Immature natural killer cell (primary cell): ENCODE measurements at regions not wholly inside any gene's neighbourhood (a gene's known extent, or its start where the extent isn't known, plus 50 kb on each side); places are given as distances from the start of the nearest gene placed in this dataset.
"Not testable (repeated sequence)": the region's sequence is repeated elsewhere in the genome, so short reads cannot be mapped to it uniquely, and the experiment has no call there.

Experiments used
- DNase-seq, 3 donors: peaks; one replicate each; pipeline ENCODE4 v3.0.0; 2022; ENCODE audit warnings: mixed read lengths in 1 of 3
- H3K27ac Mint-ChIP-seq, 6 donors: one replicate each; pipeline ENCODE4 v1.8.0; 2020; ENCODE audit warnings: mixed read lengths in 6 of 6, mild to moderate bottlenecking in 5 of 6, inconsistent platforms in 4 of 6, moderate library complexity in 3 of 6
- H3K27me3 Mint-ChIP-seq, 3 donors: one replicate each; pipeline ENCODE4 v1.8.0; 2020 to 2021; ENCODE audit warnings: low read depth in 3 of 3, mild to moderate bottlenecking in 3 of 3, mixed read lengths in 3 of 3, moderate library complexity in 3 of 3, inconsistent platforms in 1 of 3
- H3K36me3 Mint-ChIP-seq, 3 donors: one replicate each; pipeline ENCODE4 v1.8.0; 2020; ENCODE audit warnings: mixed read lengths in 3 of 3, inconsistent platforms in 2 of 3, mild to moderate bottlenecking in 2 of 3
- H3K4me1 Mint-ChIP-seq, 2 donors: one replicate each; pipeline ENCODE4 v1.8.0; 2020; ENCODE audit warnings: inconsistent platforms in 2 of 2, mild to moderate bottlenecking in 2 of 2, mixed read lengths in 2 of 2, moderate library complexity in 1 of 2
- H3K4me3 Mint-ChIP-seq, 5 donors: one replicate each; pipeline ENCODE4 v1.8.0; 2020; ENCODE audit warnings: mild to moderate bottlenecking in 5 of 5, mixed read lengths in 5 of 5, inconsistent platforms in 3 of 5, moderate library complexity in 3 of 5
- H3K9me3 Mint-ChIP-seq, 6 donors: one replicate each; pipeline ENCODE4 v1.8.0; 2020; ENCODE audit warnings: mild to moderate bottlenecking in 6 of 6, mixed read lengths in 6 of 6, inconsistent platforms in 4 of 6, moderate library complexity in 3 of 6

DNA sequence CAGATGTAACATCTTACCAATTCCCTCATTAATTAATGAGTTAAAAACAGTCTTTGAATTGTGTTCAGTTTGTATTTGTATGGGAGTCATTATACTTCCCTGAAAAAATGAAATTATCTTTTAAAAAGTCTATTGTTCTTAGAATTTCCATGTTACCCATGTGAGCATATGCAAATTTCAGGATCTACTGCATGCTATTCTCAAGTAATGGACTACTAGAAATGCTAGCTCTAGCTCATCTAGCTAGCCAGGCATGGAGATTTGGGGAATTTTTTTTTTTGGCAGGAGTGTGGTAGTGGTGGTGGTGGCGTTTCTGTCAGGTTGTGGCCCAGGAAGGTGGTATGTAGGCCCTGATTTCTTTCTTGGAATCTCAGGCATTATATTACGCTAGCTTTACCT is 218.4 kb downstream of the AEBP2 start:
- Mint-ChIP-seq H3K27ac (no peak overlapping the region), H3K4me1 (no peaks in the 10 kb centered on the region), H3K4me3 (no peak overlapping the region), H3K36me3 (peaks cover 0 to 10% (median 3%) of the 10 kb centered on the region in 3 donors), H3K27me3 (peaks cover 0 to 5% (median 2%) of the 10 kb centered on the region in 3 donors), H3K9me3 (peaks cover 0 to 1% (median 0%) of the 10 kb centered on the region in 6 donors)
- DNase-seq, result no peak

- H3K4me3 Mint-ChIP-seq, result no peak overlapping the region
- peaks cover 0 to 5% (median 4%) of the 10 kb centered on the region in 3 donors for H3K27me3 Mint-ChIP-seq
- no peak overlapping the region for H3K27ac Mint-ChIP-seq
Measured at GRCh38 chr12:19659086-19659485, 219.8 kb downstream of the AEBP2 start.

DNA sequence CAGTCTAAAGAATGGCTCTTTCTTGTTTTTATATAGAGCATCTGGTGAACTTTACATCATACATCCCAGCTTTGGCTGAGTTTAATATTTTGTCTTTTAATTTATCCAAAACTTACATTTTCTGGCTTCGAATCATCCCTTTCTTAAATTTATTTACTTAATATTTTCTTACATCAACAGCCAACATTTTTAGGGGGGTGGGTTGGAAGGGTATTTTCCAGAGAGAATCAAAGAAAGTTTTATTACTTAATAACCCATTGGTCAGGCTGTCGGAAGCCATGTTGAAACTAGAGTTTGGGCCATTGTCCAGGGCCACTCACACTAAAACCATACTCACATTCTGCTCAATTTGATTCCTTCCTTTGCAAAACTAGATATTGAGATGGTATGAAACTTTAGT is 220.2 kb downstream of the AEBP2 start:
- Mint-ChIP-seq H3K4me1 (no peaks in the 10 kb centered on the region), H3K36me3 (peaks cover 0 to 6% (median 3%) of the 10 kb centered on the region in 3 donors), H3K9me3 (peaks cover 0 to 1% (median 0%) of the 10 kb centered on the region in 6 donors), H3K27me3 (peaks cover 0 to 5% (median 4%) of the 10 kb centered on the region in 3 donors), H3K4me3 (no peak overlapping the region), H3K27ac (no peak overlapping the region)
- no peak for DNase-seq

More at GRCh38 chr12:19659086-19659485, 219.8 kb downstream of the AEBP2 start:
- H3K4me1 Mint-ChIP-seq, result no peaks in the 10 kb centered on the region
- peaks cover 0 to 1% (median 0%) of the 10 kb centered on the region in 6 donors for H3K9me3 Mint-ChIP-seq
- peaks cover 0 to 6% (median 3%) of the 10 kb centered on the region in 3 donors for H3K36me3 Mint-ChIP-seq
- DNase-seq, result no peak

GRCh38 chr12:19665121-19665900 is 226.0 kb downstream of the AEBP2 start:
- Mint-ChIP-seq H3K27me3 (peaks cover 0 to 5% (median 4%) of the 10 kb centered on the region in 3 donors), H3K4me3 (no peak overlapping the region), H3K27ac (no peak overlapping the region), H3K36me3 (peaks cover 0 to 7% (median 0%) of the 10 kb centered on the region in 3 donors), H3K4me1 (no peaks in the 10 kb centered on the region), H3K9me3 (peaks cover 0 to 1% (median 0%) of the 10 kb centered on the region in 6 donors)
- DNase-seq, result no peak

- Mint-ChIP-seq H3K4me3 (no peak overlapping the region), H3K9me3 (no peaks in the 10 kb centered on the region), H3K27ac (no peak overlapping the region), H3K27me3 (peaks cover 0 to 5% (median 3%) of the 10 kb centered on the region in 3 donors), H3K4me1 (no peaks in the 10 kb centered on the region), H3K36me3 (peaks cover 0 to 4% (median 0%) of the 10 kb centered on the region in 3 donors)
- no peak for DNase-seq
Measured at GRCh38 chr12:19666070-19666469, 226.8 kb downstream of the AEBP2 start.

DNA sequence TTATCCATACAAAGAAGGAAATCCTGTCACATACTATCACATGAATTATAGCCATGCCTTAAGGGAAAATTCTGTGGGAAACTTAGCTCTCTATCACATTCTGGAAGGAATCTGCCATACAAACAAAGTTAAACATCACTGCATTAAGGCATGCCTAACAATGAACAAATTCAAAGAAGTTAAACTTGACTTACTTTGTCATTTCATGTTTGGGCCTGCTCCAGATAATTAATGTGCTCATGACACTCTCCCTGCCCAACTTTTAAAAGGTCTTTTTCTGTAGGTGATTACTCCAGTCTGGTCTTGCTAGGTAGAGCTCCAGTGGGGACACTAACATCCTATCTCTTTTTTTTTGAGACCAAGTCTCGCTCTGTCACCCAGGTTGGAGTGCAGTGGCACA is 230.5 kb downstream of the AEBP2 start:
- Mint-ChIP-seq H3K36me3 (peaks cover 0 to 7% (median 0%) of the 10 kb centered on the region in 3 donors), H3K27ac (no peak overlapping the region), H3K4me1 (no peaks in the 10 kb centered on the region), H3K4me3 (no peak overlapping the region), H3K27me3 (peaks cover 0 to 3% (median 0%) of the 10 kb centered on the region in 3 donors), H3K9me3 (no peaks in the 10 kb centered on the region)
- DNase-seq, result no peak

DNA sequence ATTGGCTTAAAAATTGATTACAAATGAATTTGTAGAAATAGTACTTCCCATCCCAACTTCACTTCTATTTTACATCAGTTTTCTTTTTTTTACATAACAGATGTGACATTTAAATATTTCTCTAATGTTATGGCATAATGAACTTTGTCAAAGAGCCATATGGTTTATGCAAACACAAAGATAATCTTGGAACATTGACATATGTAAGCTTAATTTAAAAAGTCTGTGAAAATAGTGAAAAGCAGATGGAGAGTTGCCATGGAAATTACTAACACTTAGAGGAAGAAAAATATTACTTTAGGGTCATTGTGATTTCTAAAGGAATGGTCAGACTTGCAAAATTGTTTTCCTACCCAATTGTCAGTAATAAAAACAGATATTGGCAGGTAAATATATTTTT is 232.4 kb downstream of the AEBP2 start:
- Mint-ChIP-seq H3K27me3 (peaks cover 0 to 3% (median 2%) of the 10 kb centered on the region in 3 donors), H3K4me1 (no peaks in the 10 kb centered on the region), H3K9me3 (no peaks in the 10 kb centered on the region), H3K4me3 (no peak overlapping the region), H3K36me3 (peaks cover 0 to 7% (median 1%) of the 10 kb centered on the region in 3 donors), H3K27ac (no peak overlapping the region)
- no peak for DNase-seq

DNA sequence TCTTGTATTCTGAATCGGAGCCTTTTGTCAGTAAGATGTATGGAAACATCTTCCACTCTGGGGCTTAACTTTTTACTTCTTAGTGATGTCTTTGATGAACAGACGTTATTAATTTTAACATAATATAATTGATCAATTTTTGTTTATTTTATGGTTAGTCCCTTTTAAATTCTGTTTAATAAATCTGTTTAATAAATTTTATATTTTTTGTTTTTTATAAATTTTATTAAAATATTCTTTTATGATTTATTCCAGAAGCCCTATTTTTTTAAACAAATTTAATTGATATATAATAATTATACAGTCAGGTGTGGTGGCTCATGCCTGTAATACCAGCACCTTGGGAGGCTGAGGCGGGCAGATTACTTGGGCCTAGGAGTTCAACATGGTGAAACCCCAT is 235.1 kb downstream of the AEBP2 start:
- H3K27ac Mint-ChIP-seq, result no peak overlapping the region
- H3K36me3 Mint-ChIP-seq, result peaks cover 6 to 17% (median 9%) of the 10 kb centered on the region in 3 donors
- no peak overlapping the region for H3K4me3 Mint-ChIP-seq
- H3K27me3 Mint-ChIP-seq, result peaks cover 2 to 4% (median 2%) of the 10 kb centered on the region in 3 donors
- no peak for DNase-seq
- H3K4me1 Mint-ChIP-seq, result peaks cover 22 to 23% of the 10 kb centered on the region in 2 donors
- H3K9me3 Mint-ChIP-seq, result peaks cover 0 to 11% (median 0%) of the 10 kb centered on the region in 6 donors

DNA sequence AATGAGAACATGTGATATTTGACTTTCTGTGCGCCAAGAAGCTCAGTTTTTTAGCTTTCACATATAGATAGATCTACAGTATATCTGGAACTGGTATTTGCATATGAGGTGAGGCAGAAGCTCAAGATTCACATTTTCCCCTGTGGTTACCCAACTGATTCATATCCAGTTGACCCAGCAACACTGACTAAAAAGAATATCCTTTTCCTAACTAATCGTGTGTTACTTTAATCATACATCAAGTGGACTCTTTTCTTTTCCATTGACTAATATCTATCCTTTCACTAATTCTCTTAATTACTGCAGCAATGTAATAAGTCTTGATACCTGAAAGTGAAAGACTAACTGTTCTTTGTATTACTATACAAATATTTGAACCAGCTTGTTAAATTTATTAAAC is 236.1 kb downstream of the AEBP2 start:
- H3K27ac Mint-ChIP-seq, result no peak overlapping the region
- H3K9me3 Mint-ChIP-seq, result peaks cover 0 to 14% (median 6%) of the 10 kb centered on the region in 6 donors

GRCh38 chr12:19678501-19678900 is 239.2 kb downstream of the AEBP2 start:
- peak overlapping the region; percentile 81 to 92 (median 85) for H3K4me3 Mint-ChIP-seq
- H3K27me3 Mint-ChIP-seq, result not testable (repeated sequence)
- peak; percentile 69 to 76 (median 73) for DNase-seq
- H3K27ac Mint-ChIP-seq, result peak overlapping the region; percentile 90 to 97 (median 96)
- peaks cover 10 to 20% (median 13%) of the 10 kb centered on the region in 3 donors for H3K36me3 Mint-ChIP-seq
- H3K4me1 Mint-ChIP-seq, result peaks cover 45 to 47% of the 10 kb centered on the region in 2 donors
- peaks cover 0 to 14% (median 6%) of the 10 kb centered on the region in 6 donors for H3K9me3 Mint-ChIP-seq

More for the DNA sequence above, 236.1 kb downstream of the AEBP2 start:
- Mint-ChIP-seq H3K27me3 (peaks cover 2 to 4% (median 2%) of the 10 kb centered on the region in 3 donors), H3K4me3 (no peak overlapping the region), H3K36me3 (peaks cover 9 to 20% (median 12%) of the 10 kb centered on the region in 3 donors), H3K4me1 (peaks cover 31 to 32% of the 10 kb centered on the region in 2 donors)
- DNase-seq, result no peak

- no peak for DNase-seq
- Mint-ChIP-seq H3K4me1 (peaks cover 45 to 47% of the 10 kb centered on the region in 2 donors), H3K27ac (peak overlapping the region; percentile 61 to 95 (median 83)), H3K4me3 (no peak overlapping the region), H3K27me3 (peaks cover 2 to 5% (median 4%) of the 10 kb centered on the region in 3 donors), H3K36me3 (peaks cover 10 to 20% (median 13%) of the 10 kb centered on the region in 3 donors), H3K9me3 (peaks cover 0 to 14% (median 6%) of the 10 kb centered on the region in 6 donors)
Measured at GRCh38 chr12:19681007-19681406, 241.7 kb downstream of the AEBP2 start.

GRCh38 chr12:19683178-19683927 is 244.1 kb downstream of the AEBP2 start:
- H3K4me3 Mint-ChIP-seq, result no peak overlapping the region
- peaks cover 2 to 3% (median 3%) of the 10 kb centered on the region in 3 donors for H3K27me3 Mint-ChIP-seq
- H3K27ac Mint-ChIP-seq, result peak overlapping the region in 2 of 6 donors; percentile 18 to 47
- no peak for DNase-seq
- peaks cover 33 to 35% of the 10 kb centered on the region in 2 donors for H3K4me1 Mint-ChIP-seq
- peaks cover 0 to 12% (median 6%) of the 10 kb centered on the region in 6 donors for H3K9me3 Mint-ChIP-seq
- H3K36me3 Mint-ChIP-seq, result peaks cover 7 to 11% (median 10%) of the 10 kb centered on the region in 3 donors

- peaks cover 2 to 4% of the 10 kb centered on the region in 2 donors for H3K4me1 Mint-ChIP-seq
- H3K27me3 Mint-ChIP-seq, result peaks cover 0 to 5% (median 2%) of the 10 kb centered on the region in 3 donors
- peaks cover 3 to 4% (median 4%) of the 10 kb centered on the region in 3 donors for H3K36me3 Mint-ChIP-seq
- DNase-seq, result no peak
- H3K27ac Mint-ChIP-seq, result no peak overlapping the region
- H3K9me3 Mint-ChIP-seq, result no peaks in the 10 kb centered on the region
- H3K4me3 Mint-ChIP-seq, result no peak overlapping the region
Measured at GRCh38 chr12:19687371-19687770, 248.1 kb downstream of the AEBP2 start.
